Astrocyte of the spinal cord (primary cell): ENCODE measurements at regions not wholly inside any gene's neighbourhood (a gene's known extent, or its start where the extent isn't known, plus 50 kb on each side); places are given as distances from the start of the nearest gene placed in this dataset.
A peak's percentile ranks its signal among the peaks of the same experiment; 100 is the strongest.
"Not testable (repeated sequence)": the region's sequence is repeated elsewhere in the genome, so short reads cannot be mapped to it uniquely, and the experiment has no call there.

ENCODE experiments used
- DNase-seq: peaks from one replicate; pipeline ENCODE4 v3.0.0; 2011; ENCODE audit warnings: low read depth, low spot score
- H3K4me3 ChIP-seq: 2 replicates; pipeline ENCODE4 v1.5.1; 2011; ENCODE audit warnings: low read depth, mild to moderate bottlenecking, low read length, moderate library complexity
- CTCF ChIP-seq: IDR thresholded peaks from 2 replicates; pipeline ENCODE4 v1.5.1; 2012; ENCODE audit warnings: low read depth, mild to moderate bottlenecking, low read length, inconsistent platforms
- in situ Hi-C: cut with HindIII; loops from 2 replicates; pipeline ENCODE4 v1.10.0; 2017; ENCODE audit warnings: low sequenced_read_pairs

GRCh38 chr6:155771822-155772221, 316.2 kb upstream of the NOX3 start:
- no peak overlapping the region for H3K4me3 ChIP-seq
- no peak for TF ChIP-seq CTCF
- DNase-seq, result no peak
- in situ Hi-C loops, result no loop called here

- in situ Hi-C loops, result no loop called here
- no peak overlapping the region for H3K4me3 ChIP-seq
- no peak for DNase-seq
- no peak for TF ChIP-seq CTCF
Measured at GRCh38 chr6:155770856-155771255, 315.2 kb upstream of the NOX3 start.

- TF ChIP-seq CTCF, result no peak
- DNase-seq, result no peak
- no peak overlapping the region for H3K4me3 ChIP-seq
- in situ Hi-C loops, result no loop called here
Measured at GRCh38 chr6:155770313-155770712, 314.7 kb upstream of the NOX3 start.

GRCh38 chr6:155765275-155766194, 309.9 kb upstream of the NOX3 start:
- no peak for TF ChIP-seq CTCF

GRCh38 chr6:155762649-155763048, 307.0 kb upstream of the NOX3 start:
- H3K4me3 ChIP-seq, result no peak overlapping the region
- in situ Hi-C loops, result no loop called here
- no peak for DNase-seq
- no peak for TF ChIP-seq CTCF

More at GRCh38 chr6:155765275-155766194, 309.9 kb upstream of the NOX3 start:
- H3K4me3 ChIP-seq, result no peak overlapping the region
- in situ Hi-C loops, result no loop called here
- DNase-seq, result peak; percentile 49

- H3K4me3 ChIP-seq, result no peak overlapping the region
- TF ChIP-seq CTCF, result no peak
- in situ Hi-C loops, result no loop called here
- peak; percentile 10 for DNase-seq
Measured at GRCh38 chr6:155755452-155755851, 299.8 kb upstream of the NOX3 start.

GRCh38 chr6:155748778-155749177, 293.1 kb upstream of the NOX3 start:
- DNase-seq, in situ Hi-C loops, H3K4me3 ChIP-seq: not testable (repeated sequence)
